K562 (cell line): ENCODE measurements at regions not wholly inside any gene's neighbourhood (a gene's known extent, or its start where the extent isn't known, plus 50 kb on each side); places are given as distances from the start of the nearest gene placed in this dataset.
"Not testable (repeated sequence)": the region's sequence is repeated elsewhere in the genome, so short reads cannot be mapped to it uniquely, and the experiment has no call there.

Experiments
- ATAC-seq: fragments of 200-7000 bp; cut with Tn5 transposase; 3 replicates; pipeline ENCODE4 v1.9.1; 2020; ENCODE audit warnings: moderate library complexity
- BruUV-seq: library from RNA; stranded (reverse); fragments of 400-500 nt; replicated peaks from 2 replicates; lab custom pipeline; 2021; lab: Mats Ljungman, UMichigan
- CTCF ChIA-PET: fragments of 300-600 bp; formaldehyde crosslinking; extraction: SDS; loops from one replicate; lab custom pipeline; 2021; ENCODE audit warnings: low intra/inter-chr PET ratio; lab: Yijun Ruan, JAX
- POLR2A ChIA-PET: fragments of 300-600, 350-650 bp; sonication (Branson Sonifier 250); formaldehyde crosslinking; extraction: SDS; loops from one replicate; lab custom pipeline; 2021; ENCODE audit warnings: antibody characterized with exemption, inconsistent platforms; lab: Yijun Ruan, JAX
- DNase-seq, 4 experiments: peaks; one replicate each; pipeline versions ENCODE4 v3.0.0 to v3.0.0-alpha.2; 2011 to 2018; ENCODE audit warnings: low spot score in 3 of 4, mixed read lengths in 3 of 4; ENCODE audit errors: extremely low read depth in 1 of 4
- FAIRE-seq: peaks from 2 replicates; lab custom pipeline; 2011; peaks lifted over from hg19 to GRCh38; lab: Jason Lieb, UNC
- H2AFZ ChIP-seq: 2 replicates; pipeline ENCODE4 v1.6.0; 2011; ENCODE audit warnings: low read depth, low read length, control low read depth, inconsistent platforms
- H3K27ac ChIP-seq: fragments of 200-600 bp; 3 replicates; pipeline ENCODE4 v1.8.0; 2011; ENCODE audit warnings: low read depth, mild to moderate bottlenecking, control low read depth, inconsistent platforms, low read length, moderate library complexity, mixed read lengths; ENCODE audit errors: extremely low read depth
- H3K27me3 ChIP-seq, 2 experiments: fragments of 300-600 bp in 1 of 2; 2 replicates in 1 of 2; 3 replicates in 1 of 2; pipeline versions ENCODE4 v1.6.0 to v1.8.0; 2011; ENCODE audit warnings: inconsistent platforms in 2 of 2, low read length in 2 of 2, mild to moderate bottlenecking in 1 of 2, mixed read lengths in 1 of 2, moderate library complexity in 1 of 2; ENCODE audit not compliant: control insufficient read depth in 2 of 2, insufficient read depth in 2 of 2
- H3K36me3 ChIP-seq: fragments of 300-600 bp; 3 replicates; pipeline ENCODE4 v1.8.0; 2011; ENCODE audit warnings: mild to moderate bottlenecking, low read length, inconsistent platforms; ENCODE audit not compliant: control insufficient read depth, insufficient read depth
- H3K4me1 ChIP-seq, 2 experiments: fragments of 200-600 bp in 1 of 2; replicated peaks in 1 of 2; 2 replicates in 1 of 2; 3 replicates in 1 of 2; pipeline versions ENCODE4 v1.5.1 to v1.8.0; 2011; ENCODE audit warnings: inconsistent platforms in 2 of 2, low read length in 2 of 2, mild to moderate bottlenecking in 1 of 2, mixed read lengths in 1 of 2, moderate library complexity in 1 of 2; ENCODE audit not compliant: control insufficient read depth in 2 of 2, insufficient read depth in 2 of 2
- H3K4me2 ChIP-seq: 2 replicates; pipeline ENCODE4 v1.6.1; 2011; ENCODE audit warnings: low read length, control low read depth, inconsistent platforms, mixed read lengths; ENCODE audit not compliant: insufficient read depth
- H3K4me3 ChIP-seq: fragments of 200-600 bp; sonication (generic), shearing (Covaris generic); 2 replicates; pipeline ENCODE4 v1.5.1; 2016; ENCODE audit warnings: control low read depth, inconsistent platforms
- H3K79me2 ChIP-seq: fragments of 200-600 bp; 3 replicates; pipeline ENCODE4 v1.8.0; 2011; ENCODE audit warnings: low read length, inconsistent platforms; ENCODE audit not compliant: control insufficient read depth, insufficient read depth
- H3K9ac ChIP-seq, 2 experiments: 2 replicates each; pipeline versions ENCODE4 v1.6.0 to v1.6.1; 2011; ENCODE audit warnings: low read depth in 2 of 2, low read length in 2 of 2, control low read depth in 1 of 2, inconsistent platforms in 1 of 2, mild to moderate bottlenecking in 1 of 2, mixed read lengths in 1 of 2; ENCODE audit not compliant: insufficient read depth in 1 of 2
- H3K9me1 ChIP-seq: one replicate; pipeline ENCODE4 v1.6.0; 2011; ENCODE audit warnings: inconsistent platforms, mild to moderate bottlenecking, low read length, moderate library complexity; ENCODE audit not compliant: control insufficient read depth, insufficient read depth
- H3K9me3 ChIP-seq: replicated peaks from 2 replicates; pipeline ENCODE4 v1.5.1; 2011; ENCODE audit warnings: low read depth, low read length, inconsistent platforms; ENCODE audit not compliant: control insufficient read depth, insufficient read depth
- H4K20me1 ChIP-seq: replicated peaks from 2 replicates; pipeline ENCODE4 v1.6.1; 2011; ENCODE audit warnings: low read length, inconsistent platforms, mixed read lengths; ENCODE audit not compliant: control insufficient read depth, insufficient read depth
- MEIS2 ChIP-seq: fragments of 450-650 bp; IDR thresholded peaks from 2 replicates; pipeline ENCODE4 v1.6.1; 2014; ENCODE audit warnings: mild to moderate bottlenecking; ENCODE audit not compliant: partially characterized antibody
- NFYB ChIP-seq: IDR thresholded peaks from 2 replicates; pipeline ENCODE4 v1.6.1; 2011; ENCODE audit warnings: mild to moderate bottlenecking, moderate library complexity; ENCODE audit not compliant: insufficient read length; ENCODE audit errors: extremely low read depth
- NRF1 ChIP-seq, 2 experiments: fragments of 450-650 bp; IDR thresholded peaks in 1 of 2; conservative IDR thresholded peaks in 1 of 2; 2 replicates each; pipeline ENCODE4 v1.6.1; 2014; ENCODE audit warnings: mild to moderate bottlenecking in 2 of 2
- PBX2 ChIP-seq, 2 experiments: IDR thresholded peaks in 1 of 2; conservative IDR thresholded peaks in 1 of 2; 2 replicates each; pipeline ENCODE4 v1.6.1; 2016; ENCODE audit warnings: low read depth in 2 of 2, mild to moderate bottlenecking in 1 of 2, missing compliant biosample characterization in 1 of 2, missing genetic modification characterization in 1 of 2, moderate library complexity in 1 of 2
- RBM25 ChIP-seq: fragments of 200-400 bp; formaldehyde crosslinking; IDR thresholded peaks from 2 replicates; pipeline ENCODE4 v1.6.1; 2018; ENCODE audit warnings: low read length, low read depth, moderate library complexity; ENCODE audit not compliant: severe bottlenecking
- WGBS: fragments of 100-300 bp; shearing (Covaris generic); methylation state at CpG from one replicate; pipeline ENCODE4 v1.1.6; 2016; ENCODE audit warnings: low coverage, mixed read lengths; ENCODE audit not compliant: insufficient coverage; ENCODE audit errors: missing lambda C conversion rate; 5-methylcytosine and 5-hydroxymethylcytosine counted together
- in situ Hi-C: fragments of 300-500 bp; cut with MboI; formaldehyde crosslinking; loops from 4 replicates; pipeline ENCODE4 v1.15.0; 2018; ENCODE audit warnings: inconsistent platforms, mixed read lengths
- intact Hi-C: fragments of 100-400 bp; cut with micrococcal nuclease; formaldehyde crosslinking; loops from 2 replicates; pipeline ENCODE4 v1.14.2; 2022
- TF ChIP-seq, protein P1 (sequence below): fragments of 450-650 bp; IDR thresholded peaks from 2 replicates; pipeline ENCODE4 v1.6.1; 2016

DNA sequence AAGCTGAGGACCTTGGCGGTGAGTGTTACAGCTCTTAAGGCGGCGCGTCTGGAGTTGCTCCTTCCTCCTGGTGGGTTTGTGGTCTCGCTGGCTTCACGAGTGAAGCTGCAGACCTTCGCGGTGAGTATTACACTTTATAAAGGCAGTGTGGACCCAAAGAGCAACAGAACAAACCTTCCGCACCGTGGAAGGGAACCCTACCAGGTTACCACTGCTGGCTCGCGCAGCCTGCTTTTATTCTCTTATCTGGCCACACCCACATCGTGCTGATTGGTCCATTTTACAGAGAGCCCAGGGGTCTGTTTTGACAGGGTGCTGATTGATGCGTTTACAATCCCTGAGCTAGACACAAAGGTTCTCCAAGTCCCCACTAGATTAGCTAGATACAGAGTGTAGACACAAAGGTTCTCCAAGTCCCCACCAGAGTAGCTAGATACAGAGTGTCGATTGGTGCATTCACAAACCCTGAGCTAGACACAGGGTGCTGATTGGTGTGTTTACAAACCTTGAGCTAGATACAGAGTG is 106.6 kb downstream of the FCRL5 start:
- in situ Hi-C loops; H3K36me3 ChIP-seq; FAIRE-seq; CTCF ChIA-PET; H3K4me2 ChIP-seq; H4K20me1 ChIP-seq; H3K9me1 ChIP-seq; ATAC-seq; H3K27ac ChIP-seq; H3K4me3 ChIP-seq; H3K4me1 ChIP-seq; H3K79me2 ChIP-seq; H3K9ac ChIP-seq; H3K27me3 ChIP-seq; BruUV-seq; H3K9me3 ChIP-seq; intact Hi-C loops; TF ChIP-seq PBX2 (CRISPR knock-in tag; IDR thresholded peaks at IDR 0.05; ENCODE audit: low read depth): not testable (repeated sequence)
- 43% methylated on average over 11 of the region's 15 CpGs for WGBS
- TF ChIP-seq, protein P1, sequence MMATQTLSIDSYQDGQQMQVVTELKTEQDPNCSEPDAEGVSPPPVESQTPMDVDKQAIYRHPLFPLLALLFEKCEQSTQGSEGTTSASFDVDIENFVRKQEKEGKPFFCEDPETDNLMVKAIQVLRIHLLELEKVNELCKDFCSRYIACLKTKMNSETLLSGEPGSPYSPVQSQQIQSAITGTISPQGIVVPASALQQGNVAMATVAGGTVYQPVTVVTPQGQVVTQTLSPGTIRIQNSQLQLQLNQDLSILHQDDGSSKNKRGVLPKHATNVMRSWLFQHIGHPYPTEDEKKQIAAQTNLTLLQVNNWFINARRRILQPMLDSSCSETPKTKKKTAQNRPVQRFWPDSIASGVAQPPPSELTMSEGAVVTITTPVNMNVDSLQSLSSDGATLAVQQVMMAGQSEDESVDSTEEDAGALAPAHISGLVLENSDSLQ: peak; percentile 80
- TF ChIP-seq RBM25: peak; percentile 18
- peak; percentile 86 for TF ChIP-seq MEIS2
- TF ChIP-seq PBX2 (tag; conservative IDR thresholded peaks at IDR 0.05; ENCODE audit: low read depth): peak; percentile 62
- TF ChIP-seq NRF1 (conservative IDR thresholded peaks at IDR 0.05 in 1 of 2, IDR thresholded peaks at IDR 0.05 in 1 of 2): peak in 1 of 2 experiments; percentile 25; a peak in 1 of 4 replicates
- TF ChIP-seq NFYB: peak; percentile 77
- peak overlapping the region; percentile 73 for H2AFZ ChIP-seq
- peak in 1 of 4 experiments; percentile 27 for DNase-seq
- POLR2A ChIA-PET: interaction anchor here (0.8 kb wide), 1 partner anchor 19 kb away, joined by 3 read pairs; no protein-coding TSS in a partner anchor
